SK-N-SH (cell line): ENCODE measurements at regions not wholly inside any gene's neighbourhood (a gene's known extent, or its start where the extent isn't known, plus 50 kb on each side); places are given as distances from the start of the nearest gene placed in this dataset.

Experiments used
- CTCF ChIP-seq: fragments of 200-600 bp; sonication (generic); IDR thresholded peaks from 2 replicates; pipeline ENCODE4 v1.6.1; 2017; ENCODE audit warnings: antibody characterized with exemption, mild to moderate bottlenecking, moderate library complexity
- EP300 ChIP-seq, 2 experiments: IDR thresholded peaks; 2 replicates each; pipeline versions ENCODE4 v1.4.0 to v1.6.1; 2012; ENCODE audit warnings: borderline replicate concordance in 1 of 2, low read depth in 1 of 2, low read length in 1 of 2
- EZH2phosphoT487 ChIP-seq: fragments of 200-600 bp; sonication (generic); IDR thresholded peaks from 2 replicates; pipeline ENCODE4 v1.6.1; 2017; ENCODE audit warnings: low read depth, mixed run types, mild to moderate bottlenecking, antibody characterized with exemption, moderate library complexity, borderline replicate concordance
- FOXJ3 ChIP-seq: sonication (generic); formaldehyde crosslinking; IDR thresholded peaks from 2 replicates; pipeline ENCODE4 v1.5.1; 2020; ENCODE audit warnings: mild to moderate bottlenecking, missing genetic modification reagents
- GABPA ChIP-seq: IDR thresholded peaks from 2 replicates; pipeline ENCODE4 v1.4.0; 2012; ENCODE audit warnings: low read depth, mild to moderate bottlenecking
- IRF3 ChIP-seq: fragments of 150-350 bp; IDR thresholded peaks from 2 replicates; pipeline ENCODE4 v1.6.1; 2016; ENCODE audit warnings: mild to moderate bottlenecking, low read depth, low read length
- MXI1 ChIP-seq: IDR thresholded peaks from 2 replicates; pipeline ENCODE4 v1.6.1; 2012; ENCODE audit warnings: mild to moderate bottlenecking, low read depth, low read length, improper control_type of control experiment
- SIN3A ChIP-seq: IDR thresholded peaks from 2 replicates; pipeline ENCODE4 v1.6.1; 2012; ENCODE audit warnings: low read depth, mild to moderate bottlenecking, low read length, moderate library complexity, borderline replicate concordance

- TF ChIP-seq CTCF (no peak), IRF3 (no peak), SIN3A (no peak), GABPA (no peak), EP300 (IDR thresholded peaks at IDR 0.05; ENCODE audit: borderline replicate concordance in 1 of 2, low read depth in 1 of 2, low read length in 1 of 2) (no peak; a peak in 1 of 4 replicates), EZH2phosphoT487 (no peak), FOXJ3 (CRISPR knock-in tag) (no peak), MXI1 (no peak)
Observed at GRCh38 chr1:70764747-70765146, 282.9 kb downstream of the PTGER3 start.
